ENCODE measurements at regions not wholly inside any gene's neighbourhood (a gene's known extent, or its start where the extent isn't known, plus 50 kb on each side); places are given as distances from the start of the nearest gene placed in this dataset.

- H3K27me3 Mint-ChIP-seq = peaks cover 38% of the 10 kb centered on the region
- no peaks in the 10 kb centered on the region for H3K4me1 ChIP-seq (ENCODE audit: control insufficient read depth in 2 of 2, insufficient read depth in 2 of 2, low read length in 2 of 2)
- H3K9me3 ChIP-seq (ENCODE audit: control extremely low read depth in 1 of 3, control insufficient read depth in 2 of 3, insufficient read depth in 1 of 3, low read length in 2 of 3) = peaks cover 0 to under 1% (median 0%) of the 10 kb centered on the region in 3 donors
- intact Hi-C loops (cut with micrococcal nuclease) = loop anchor here (5.0 kb wide), 1 partner anchor 261 kb away; no protein-coding TSS in a partner anchor
- no peak for DNase-seq
- no peak overlapping the region for H3K27ac Mint-ChIP-seq
- 94% methylated on average over 10 of the region's 13 CpGs for WGBS (ENCODE audit: insufficient coverage)
- no peak overlapping the region for H3K9ac ChIP-seq (ENCODE audit: low read length)
- H2AFZ ChIP-seq (ENCODE audit: insufficient read depth, low read depth, low read length, poor library complexity, severe bottlenecking) = no peak overlapping the region
- TF ChIP-seq CTCF (IDR thresholded peaks at IDR 0.05) (no peak), EZH2 (IDR thresholded peaks at IDR 0.05; ENCODE audit: borderline replicate concordance, insufficient read depth, low read depth, low read length, poor library complexity, severe bottlenecking) (no peak)
- H3K79me2 ChIP-seq (ENCODE audit: control insufficient read depth, insufficient read depth, low read length) = no peaks in the 10 kb centered on the region
- peaks cover 0 to 5% (median 2%) of the 10 kb centered on the region in 4 experiments for H3K27me3 ChIP-seq (replicated peaks in 1 of 4; ENCODE audit: control extremely low read depth in 1 of 4, control insufficient read depth in 3 of 4, insufficient read depth in 4 of 4, low read length in 3 of 4)
- H3K9me3 Mint-ChIP-seq (ENCODE audit: insufficient read depth) = no peaks in the 10 kb centered on the region
- H3K4me1 Mint-ChIP-seq = no peaks in the 10 kb centered on the region
- no peak for ATAC-seq (ENCODE audit: low read depth)
- ChIA-PET CTCF (no interaction called here), POLR2A (no interaction called here)
- no peak overlapping the region for H3K27ac ChIP-seq (ENCODE audit: low read length in 2 of 2)
- no peak overlapping the region for H3K4me2 ChIP-seq (replicated peaks; ENCODE audit: low read depth, low read length, poor library complexity, severe bottlenecking)
- no peak overlapping the region for H3K4me3 Mint-ChIP-seq
- no peaks in the 10 kb centered on the region for H4K20me1 ChIP-seq (ENCODE audit: control insufficient read depth, insufficient read depth, low read length, poor library complexity, severe bottlenecking)
- H3K4me3 ChIP-seq (ENCODE audit: control extremely low read depth in 1 of 5, extremely low read depth in 1 of 5, insufficient read depth in 1 of 5, low read depth in 2 of 5, low read length in 4 of 5) = no peak overlapping the region
- no peaks in the 10 kb centered on the region for H3K36me3 ChIP-seq (replicated peaks in 1 of 2; ENCODE audit: control extremely low read depth in 1 of 2, control insufficient read depth in 1 of 2, extremely low read depth in 1 of 2, insufficient read depth in 2 of 2, low read length in 1 of 2)
Measured at GRCh38 chr10:78936412-78937342, 132.1 kb upstream of the ZMIZ1 start.

- POLR2A ChIA-PET = no interaction called here
- TF ChIP-seq EZH2 (IDR thresholded peaks at IDR 0.05; ENCODE audit: borderline replicate concordance, insufficient read depth, low read depth, low read length, poor library complexity, severe bottlenecking) (no peak), CTCF (IDR thresholded peaks at IDR 0.05) (no peak)
- Mint-ChIP-seq H3K27me3 (peaks cover 37% of the 10 kb centered on the region), H3K4me1 (no peaks in the 10 kb centered on the region), H3K9me3 (ENCODE audit: insufficient read depth) (no peaks in the 10 kb centered on the region), H3K4me3 (no peak overlapping the region), H3K27ac (no peak overlapping the region)
- no peak overlapping the region for H3K4me3 ChIP-seq (ENCODE audit: control extremely low read depth in 1 of 5, extremely low read depth in 1 of 5, insufficient read depth in 1 of 5, low read depth in 2 of 5, low read length in 4 of 5)
- H4K20me1 ChIP-seq (ENCODE audit: control insufficient read depth, insufficient read depth, low read length, poor library complexity, severe bottlenecking) = no peaks in the 10 kb centered on the region
- no peak for DNase-seq
- intact Hi-C loops (cut with micrococcal nuclease) = loop anchor here (5.0 kb wide), 1 partner anchor 260 kb away; no protein-coding TSS in a partner anchor
- no peaks in the 10 kb centered on the region for H3K36me3 ChIP-seq (replicated peaks in 1 of 2; ENCODE audit: control extremely low read depth in 1 of 2, control insufficient read depth in 1 of 2, extremely low read depth in 1 of 2, insufficient read depth in 2 of 2, low read length in 1 of 2)
- no peak overlapping the region for H2AFZ ChIP-seq (ENCODE audit: insufficient read depth, low read depth, low read length, poor library complexity, severe bottlenecking)
- H3K4me1 ChIP-seq (ENCODE audit: control insufficient read depth in 2 of 2, insufficient read depth in 2 of 2, low read length in 2 of 2) = no peaks in the 10 kb centered on the region
- no peak overlapping the region for H3K27ac ChIP-seq (ENCODE audit: low read length in 2 of 2)
- no peaks in the 10 kb centered on the region for H3K79me2 ChIP-seq (ENCODE audit: control insufficient read depth, insufficient read depth, low read length)
- no peak for ATAC-seq (ENCODE audit: low read depth)
- CTCF ChIA-PET = interaction anchor here (1.3 kb wide), 1 partner anchor 258 kb away, joined by 4 read pairs; no protein-coding TSS in a partner anchor
- H3K27me3 ChIP-seq (replicated peaks in 1 of 4; ENCODE audit: control extremely low read depth in 1 of 4, control insufficient read depth in 3 of 4, insufficient read depth in 4 of 4, low read length in 3 of 4) = peaks cover 0 to 3% (median 1%) of the 10 kb centered on the region in 4 experiments
- peaks cover 0 to 3% (median 0%) of the 10 kb centered on the region in 3 donors for H3K9me3 ChIP-seq (ENCODE audit: control extremely low read depth in 1 of 3, control insufficient read depth in 2 of 3, insufficient read depth in 1 of 3, low read length in 2 of 3)
- WGBS (ENCODE audit: insufficient coverage) = 28% methylated on average over 4 of the region's 5 CpGs
- no peak overlapping the region for H3K4me2 ChIP-seq (replicated peaks; ENCODE audit: low read depth, low read length, poor library complexity, severe bottlenecking)
- H3K9ac ChIP-seq (ENCODE audit: low read length) = no peak overlapping the region
Measured at GRCh38 chr10:78937393-78937792, 131.4 kb upstream of the ZMIZ1 start.
